VCaP (cell line): ENCODE measurements at regions not wholly inside any gene's neighbourhood (a gene's known extent, or its start where the extent isn't known, plus 50 kb on each side); places are given as distances from the start of the nearest gene placed in this dataset.

Source experiments
- H3K27ac ChIP-seq: fragments of 450-650 bp; 2 replicates; pipeline ENCODE4 v1.5.1; 2017
- TF ChIP-seq, protein P1 (sequence below): fragments of 450-650 bp; conservative IDR thresholded peaks from 2 replicates; pipeline ENCODE4 v1.5.1; 2017; ENCODE audit warnings: mild to moderate bottlenecking, moderate library complexity

DNA sequence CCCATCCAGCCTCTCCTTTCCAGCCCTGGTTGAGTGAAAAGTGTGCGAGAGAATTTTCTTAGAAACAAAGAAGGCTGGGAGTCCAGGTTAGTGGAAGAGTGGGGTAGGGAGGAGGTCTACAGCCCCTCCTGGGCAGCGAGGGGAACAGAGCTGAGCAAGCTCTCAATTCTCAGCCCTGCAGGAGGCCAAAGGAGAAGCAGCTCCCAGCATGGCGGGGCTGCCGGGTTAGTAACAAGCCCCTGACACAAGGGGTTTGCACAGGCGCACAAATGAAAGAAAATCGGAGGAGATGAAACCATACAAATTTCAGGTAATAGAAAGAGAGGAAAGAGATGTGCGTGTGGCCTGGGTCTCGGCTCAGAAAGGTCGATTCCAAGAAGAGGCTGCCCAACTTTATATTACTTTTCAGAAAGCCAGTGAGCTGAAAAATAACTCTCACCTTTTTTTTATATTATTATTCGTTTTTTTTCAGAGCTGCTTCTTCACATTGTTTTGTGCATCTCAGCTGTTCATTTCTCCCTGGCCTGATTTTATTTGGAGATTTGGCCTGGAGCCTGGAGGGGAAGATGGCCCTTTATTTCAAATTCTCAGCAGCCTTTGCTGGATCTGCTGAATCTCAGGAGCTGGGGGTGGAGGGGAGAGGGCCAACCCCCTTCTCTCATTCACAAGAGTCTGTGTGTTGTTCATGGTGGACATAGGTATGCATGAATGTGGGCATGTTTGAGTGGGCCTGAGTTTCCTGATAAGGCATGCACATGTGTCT lies 583.2 kb downstream of the BUD13 start:
- H3K27ac ChIP-seq, result no peak overlapping the region

DNA sequence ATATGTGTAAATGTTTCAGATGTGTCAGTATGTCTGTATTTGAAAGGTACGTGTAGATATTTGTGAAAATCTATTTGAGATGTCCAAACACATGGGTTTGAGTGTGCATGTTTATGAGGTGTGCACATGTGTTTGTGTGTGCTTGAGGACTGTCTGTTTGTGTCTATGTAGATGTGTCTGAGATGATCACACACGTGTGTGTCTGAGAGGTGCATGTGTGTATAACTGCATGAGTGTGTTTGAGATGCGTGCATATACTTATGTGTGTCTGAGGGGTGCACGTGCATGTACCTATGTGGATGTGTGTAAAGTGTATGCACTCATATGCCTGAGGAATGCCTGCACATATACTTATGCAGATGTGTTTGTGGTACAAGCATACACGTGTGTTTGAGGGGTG lies 584.4 kb downstream of the BUD13 start:
- no peak overlapping the region for H3K27ac ChIP-seq
- TF ChIP-seq, protein P1, sequence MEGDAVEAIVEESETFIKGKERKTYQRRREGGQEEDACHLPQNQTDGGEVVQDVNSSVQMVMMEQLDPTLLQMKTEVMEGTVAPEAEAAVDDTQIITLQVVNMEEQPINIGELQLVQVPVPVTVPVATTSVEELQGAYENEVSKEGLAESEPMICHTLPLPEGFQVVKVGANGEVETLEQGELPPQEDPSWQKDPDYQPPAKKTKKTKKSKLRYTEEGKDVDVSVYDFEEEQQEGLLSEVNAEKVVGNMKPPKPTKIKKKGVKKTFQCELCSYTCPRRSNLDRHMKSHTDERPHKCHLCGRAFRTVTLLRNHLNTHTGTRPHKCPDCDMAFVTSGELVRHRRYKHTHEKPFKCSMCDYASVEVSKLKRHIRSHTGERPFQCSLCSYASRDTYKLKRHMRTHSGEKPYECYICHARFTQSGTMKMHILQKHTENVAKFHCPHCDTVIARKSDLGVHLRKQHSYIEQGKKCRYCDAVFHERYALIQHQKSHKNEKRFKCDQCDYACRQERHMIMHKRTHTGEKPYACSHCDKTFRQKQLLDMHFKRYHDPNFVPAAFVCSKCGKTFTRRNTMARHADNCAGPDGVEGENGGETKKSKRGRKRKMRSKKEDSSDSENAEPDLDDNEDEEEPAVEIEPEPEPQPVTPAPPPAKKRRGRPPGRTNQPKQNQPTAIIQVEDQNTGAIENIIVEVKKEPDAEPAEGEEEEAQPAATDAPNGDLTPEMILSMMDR, result no peak

More for the DNA sequence above, 583.2 kb downstream of the BUD13 start:
- TF ChIP-seq, protein P1, result no peak

DNA sequence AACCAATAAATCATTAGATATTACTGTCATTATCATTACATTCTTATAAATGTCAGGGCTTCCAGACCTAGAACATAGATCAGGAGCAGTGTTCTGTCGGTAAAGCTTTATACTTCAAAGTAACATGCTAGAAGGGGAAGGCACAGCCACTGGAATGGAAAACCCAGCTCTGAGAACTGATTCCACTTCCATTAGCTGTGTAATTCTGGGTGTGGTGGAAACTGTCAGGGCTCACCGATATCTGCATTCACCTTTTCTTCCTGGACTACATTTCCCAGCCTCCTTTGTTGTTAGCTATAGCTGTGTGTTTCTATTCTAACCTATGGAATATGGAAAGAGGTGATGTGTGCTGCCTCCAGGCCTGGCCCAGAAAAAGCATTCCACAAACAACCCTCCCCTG lies 585.8 kb downstream of the BUD13 start:
- H3K27ac ChIP-seq, result no peak overlapping the region
- TF ChIP-seq, protein P1, result no peak

DNA sequence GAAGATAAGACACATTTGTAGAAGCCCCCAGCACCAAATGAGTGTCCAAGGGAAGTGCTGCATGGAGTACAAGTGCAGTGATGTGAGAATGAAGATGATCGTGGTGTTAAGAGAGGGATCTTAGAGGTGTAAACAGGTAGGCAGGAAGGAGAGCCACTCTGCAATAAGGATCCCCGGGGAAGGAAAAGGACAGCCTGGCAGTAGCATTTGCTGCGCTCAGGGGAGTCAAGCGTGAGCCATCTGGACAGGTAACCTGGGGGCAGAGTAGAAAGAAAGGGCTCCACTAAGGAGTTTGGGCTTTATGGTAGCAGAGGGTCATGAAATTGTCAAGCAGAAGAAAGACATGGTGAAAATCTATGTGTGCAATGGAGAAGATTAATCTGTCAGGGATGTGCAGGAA lies 587.2 kb downstream of the BUD13 start:
- TF ChIP-seq, protein P1, result no peak
- H3K27ac ChIP-seq, result no peak overlapping the region

DNA sequence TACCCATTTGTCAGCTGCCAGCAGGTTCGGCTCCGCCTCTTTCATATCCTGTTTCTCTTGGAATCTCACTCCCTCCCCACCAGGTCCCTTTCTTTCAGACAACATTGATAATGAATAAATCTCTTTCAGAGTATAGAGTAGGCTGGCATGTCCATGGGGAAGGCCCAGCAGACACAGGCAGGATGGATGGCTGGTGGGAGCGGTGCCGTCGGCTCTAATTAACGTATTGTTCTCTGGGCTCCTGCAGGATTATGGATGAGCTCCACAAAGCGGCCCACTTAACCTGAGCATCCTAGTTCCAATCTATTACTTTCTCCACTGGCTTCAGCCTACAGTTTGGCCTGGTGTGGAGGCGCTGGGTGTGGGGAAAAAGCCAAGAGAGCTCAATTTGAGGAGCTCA lies 588.0 kb downstream of the BUD13 start:
- TF ChIP-seq, protein P1, result no peak
- no peak overlapping the region for H3K27ac ChIP-seq

DNA sequence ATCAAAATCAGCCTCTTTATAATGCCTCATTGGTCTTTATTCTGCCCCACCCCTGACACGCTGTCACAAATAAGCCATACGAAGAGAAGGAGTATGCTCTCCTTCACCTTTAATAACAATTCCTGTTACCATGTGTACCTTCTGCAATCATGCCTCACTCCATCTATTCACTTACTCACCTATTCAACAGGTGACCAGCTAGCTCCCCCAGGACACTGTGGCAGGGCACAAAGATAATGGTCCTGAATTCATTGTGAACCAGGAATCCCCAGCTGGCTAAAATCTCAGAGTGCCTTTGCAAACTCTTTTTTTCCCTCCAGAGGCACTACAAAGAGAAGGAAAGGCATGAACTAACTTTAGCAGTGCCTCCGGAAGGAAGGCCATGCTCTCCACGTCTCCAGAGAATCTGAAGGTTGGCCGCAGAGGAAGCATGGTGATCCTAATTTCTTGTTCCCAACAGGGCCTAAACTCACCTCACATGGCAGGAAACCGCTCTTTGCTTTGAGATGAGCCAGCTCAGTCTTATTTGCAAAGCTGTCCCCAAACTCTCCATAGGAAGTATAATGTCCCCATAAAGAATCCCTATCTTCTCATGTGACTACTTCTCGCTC lies 590.3 kb downstream of the BUD13 start:
- no peak overlapping the region for H3K27ac ChIP-seq
- TF ChIP-seq, protein P1, result no peak

DNA sequence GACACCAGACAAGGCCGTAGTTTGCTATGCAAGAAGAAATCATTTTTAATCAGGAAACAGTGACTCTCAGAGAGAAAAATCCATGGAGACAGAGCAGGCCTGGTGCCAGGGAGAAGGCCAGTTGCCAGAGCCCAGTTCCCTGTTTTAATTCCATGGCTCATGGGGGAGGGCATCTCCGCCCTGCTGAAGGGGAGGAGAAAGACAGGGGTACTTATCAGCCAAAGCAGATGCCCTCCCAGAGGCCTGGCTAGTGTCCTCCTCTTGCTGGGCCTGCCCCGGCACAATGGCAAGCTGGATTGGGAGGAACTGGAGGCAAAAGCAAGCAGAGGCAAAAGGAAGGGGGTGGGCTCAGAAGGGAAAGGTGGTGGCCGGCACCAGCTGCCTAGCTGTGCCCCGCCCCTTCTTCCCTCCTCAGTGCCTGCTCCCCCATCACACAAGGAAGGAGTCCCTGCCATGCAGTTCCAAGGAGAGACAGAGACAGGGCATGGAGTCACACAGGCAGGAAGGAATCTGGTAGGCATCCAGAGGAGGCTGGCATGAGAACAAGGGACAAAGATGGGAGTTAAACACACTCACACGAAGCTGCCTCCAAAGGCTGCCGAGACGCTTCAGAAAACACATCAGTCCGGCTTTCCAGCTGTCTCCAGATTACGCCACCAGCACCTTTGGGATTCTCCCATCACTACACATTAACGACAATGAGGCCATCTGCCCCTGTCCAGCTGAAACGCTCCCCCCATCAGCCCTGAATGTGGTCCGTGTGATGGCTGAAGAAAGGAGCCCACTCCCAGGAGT lies 591.8 kb downstream of the BUD13 start:
- no peak overlapping the region; the same call in 1 of the 2 replicates for H3K27ac ChIP-seq
- TF ChIP-seq, protein P1, result no peak
